Nephron progenitor cell (in vitro differentiated cells): ENCODE measurements at regions not wholly inside any gene's neighbourhood (a gene's known extent, or its start where the extent isn't known, plus 50 kb on each side); places are given as distances from the start of the nearest gene placed in this dataset.

ENCODE experiments used
- DNase-seq: peaks from one replicate; pipeline ENCODE4 v3.0.0; 2021
- H3K27ac Mint-ChIP-seq: 2 replicates; pipeline ENCODE4 v1.8.0; 2021; ENCODE audit warnings: mild to moderate bottlenecking, moderate library complexity, mixed read lengths
- H3K27me3 Mint-ChIP-seq: 2 replicates; pipeline ENCODE4 v1.8.0; 2021; ENCODE audit warnings: mild to moderate bottlenecking, low read depth, mixed read lengths; ENCODE audit not compliant: poor library complexity
- H3K36me3 Mint-ChIP-seq: 2 replicates; pipeline ENCODE4 v1.8.0; 2021; ENCODE audit warnings: low read depth, mixed read lengths
- H3K4me1 Mint-ChIP-seq: 2 replicates; pipeline ENCODE4 v1.8.0; 2021; ENCODE audit warnings: mixed read lengths
- H3K4me3 Mint-ChIP-seq: 2 replicates; pipeline ENCODE4 v1.8.0; 2021; ENCODE audit warnings: mild to moderate bottlenecking, moderate library complexity, mixed read lengths
- H3K9me3 Mint-ChIP-seq: 2 replicates; pipeline ENCODE4 v1.8.0; 2021; ENCODE audit warnings: mild to moderate bottlenecking, moderate library complexity, mixed read lengths
- TF ChIP-seq, protein P1 (sequence below): fragments of 200-600 bp; sonication (generic); IDR thresholded peaks from 2 replicates; pipeline ENCODE4 v1.5.0; 2021; ENCODE audit warnings: antibody characterized with exemption

DNA sequence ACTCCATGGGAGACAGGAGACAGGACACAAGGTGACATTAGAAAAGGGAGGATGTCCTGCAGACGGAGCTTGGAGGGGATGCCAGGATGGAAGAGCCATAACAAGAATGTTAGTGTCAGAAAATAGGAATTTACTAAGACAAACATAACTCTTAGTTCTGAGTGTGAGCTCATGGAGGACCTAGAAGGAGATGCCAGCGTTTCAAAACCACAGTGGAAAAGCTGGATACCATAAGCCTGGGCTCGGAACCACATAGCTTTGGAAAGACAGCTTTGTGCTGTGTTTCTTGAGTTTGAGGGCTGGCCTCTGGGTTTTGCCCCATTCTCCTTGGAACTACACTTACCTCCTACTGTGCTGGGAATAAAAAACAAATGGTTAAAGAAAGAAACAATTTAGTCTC is 128.4 kb downstream of the S1PR1 start:
- no peak for DNase-seq
- H3K36me3 Mint-ChIP-seq = no peaks in the 10 kb centered on the region
- TF ChIP-seq, protein P1, sequence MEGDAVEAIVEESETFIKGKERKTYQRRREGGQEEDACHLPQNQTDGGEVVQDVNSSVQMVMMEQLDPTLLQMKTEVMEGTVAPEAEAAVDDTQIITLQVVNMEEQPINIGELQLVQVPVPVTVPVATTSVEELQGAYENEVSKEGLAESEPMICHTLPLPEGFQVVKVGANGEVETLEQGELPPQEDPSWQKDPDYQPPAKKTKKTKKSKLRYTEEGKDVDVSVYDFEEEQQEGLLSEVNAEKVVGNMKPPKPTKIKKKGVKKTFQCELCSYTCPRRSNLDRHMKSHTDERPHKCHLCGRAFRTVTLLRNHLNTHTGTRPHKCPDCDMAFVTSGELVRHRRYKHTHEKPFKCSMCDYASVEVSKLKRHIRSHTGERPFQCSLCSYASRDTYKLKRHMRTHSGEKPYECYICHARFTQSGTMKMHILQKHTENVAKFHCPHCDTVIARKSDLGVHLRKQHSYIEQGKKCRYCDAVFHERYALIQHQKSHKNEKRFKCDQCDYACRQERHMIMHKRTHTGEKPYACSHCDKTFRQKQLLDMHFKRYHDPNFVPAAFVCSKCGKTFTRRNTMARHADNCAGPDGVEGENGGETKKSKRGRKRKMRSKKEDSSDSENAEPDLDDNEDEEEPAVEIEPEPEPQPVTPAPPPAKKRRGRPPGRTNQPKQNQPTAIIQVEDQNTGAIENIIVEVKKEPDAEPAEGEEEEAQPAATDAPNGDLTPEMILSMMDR = no peak

DNA sequence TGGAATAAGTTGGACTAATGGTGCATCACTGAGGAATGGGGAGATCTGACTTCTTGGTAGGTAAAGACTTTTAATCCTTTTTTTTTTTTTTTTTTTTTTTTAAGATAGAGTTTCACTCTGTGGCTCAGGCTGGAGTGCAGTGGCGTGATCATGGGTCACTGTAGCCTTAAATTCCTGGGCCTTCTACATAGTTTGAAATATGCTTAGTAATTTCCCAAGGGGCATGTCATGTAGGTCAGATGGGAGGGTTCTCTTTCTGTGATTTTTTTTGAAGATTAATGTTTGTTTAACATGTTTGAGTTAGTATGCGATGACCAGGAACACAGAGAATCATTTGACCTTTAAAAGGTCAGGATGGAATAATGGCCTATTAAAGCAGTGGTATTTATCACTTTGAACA is 129.1 kb downstream of the S1PR1 start:
- H3K27ac Mint-ChIP-seq = no peak overlapping the region
- no peak for DNase-seq
- peaks cover 4% of the 10 kb centered on the region for H3K9me3 Mint-ChIP-seq
- TF ChIP-seq, protein P1 = no peak
- H3K36me3 Mint-ChIP-seq = no peaks in the 10 kb centered on the region
- no peak overlapping the region for H3K4me3 Mint-ChIP-seq
- H3K27me3 Mint-ChIP-seq = no peaks in the 10 kb centered on the region
- H3K4me1 Mint-ChIP-seq = peaks cover 31% of the 10 kb centered on the region

More for the DNA sequence above, 128.4 kb downstream of the S1PR1 start:
- peaks cover 4% of the 10 kb centered on the region for H3K9me3 Mint-ChIP-seq
- no peaks in the 10 kb centered on the region for H3K27me3 Mint-ChIP-seq
- no peak overlapping the region for H3K4me3 Mint-ChIP-seq
- peaks cover 31% of the 10 kb centered on the region for H3K4me1 Mint-ChIP-seq
- H3K27ac Mint-ChIP-seq = peak overlapping the region; percentile 87

DNA sequence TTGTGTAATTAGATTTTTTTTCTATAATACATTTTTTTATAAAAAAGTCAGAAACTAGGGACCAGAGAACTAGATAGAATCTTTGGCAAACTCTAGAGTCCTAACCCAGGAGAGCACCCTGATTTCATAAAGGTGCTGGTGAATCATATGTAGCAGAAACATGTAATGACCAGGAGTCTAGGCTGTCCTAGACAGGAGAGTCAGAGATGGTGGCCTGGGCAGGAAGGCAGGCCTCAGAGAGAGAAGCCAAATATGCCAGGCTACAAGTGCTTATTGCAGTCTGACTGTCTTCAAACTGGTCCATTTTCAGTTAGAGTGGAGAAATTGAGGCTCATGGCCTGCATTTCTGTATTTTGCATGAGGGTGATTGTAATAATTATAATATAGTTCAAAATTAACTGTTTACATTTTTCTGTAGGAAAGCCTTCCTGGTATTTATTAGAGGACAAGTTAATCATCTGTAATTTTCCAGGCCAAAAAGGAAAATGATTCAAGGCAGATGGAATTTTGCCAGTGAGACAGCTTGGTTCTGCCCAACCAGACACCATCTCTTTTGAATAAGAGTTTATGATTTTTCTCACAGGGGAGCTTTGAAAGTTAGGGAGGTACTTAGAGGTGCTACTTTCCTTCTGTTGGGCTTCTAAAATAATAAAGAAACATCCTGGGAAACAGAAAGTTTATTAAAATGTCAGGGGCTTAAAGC is 129.8 kb downstream of the S1PR1 start:
- H3K4me1 Mint-ChIP-seq = peaks cover 31% of the 10 kb centered on the region
- no peaks in the 10 kb centered on the region for H3K27me3 Mint-ChIP-seq
- H3K27ac Mint-ChIP-seq = no peak overlapping the region
- TF ChIP-seq, protein P1 = no peak
- H3K4me3 Mint-ChIP-seq = no peak overlapping the region
- H3K9me3 Mint-ChIP-seq = no peaks in the 10 kb centered on the region
- H3K36me3 Mint-ChIP-seq = no peaks in the 10 kb centered on the region
- no peak for DNase-seq

DNA sequence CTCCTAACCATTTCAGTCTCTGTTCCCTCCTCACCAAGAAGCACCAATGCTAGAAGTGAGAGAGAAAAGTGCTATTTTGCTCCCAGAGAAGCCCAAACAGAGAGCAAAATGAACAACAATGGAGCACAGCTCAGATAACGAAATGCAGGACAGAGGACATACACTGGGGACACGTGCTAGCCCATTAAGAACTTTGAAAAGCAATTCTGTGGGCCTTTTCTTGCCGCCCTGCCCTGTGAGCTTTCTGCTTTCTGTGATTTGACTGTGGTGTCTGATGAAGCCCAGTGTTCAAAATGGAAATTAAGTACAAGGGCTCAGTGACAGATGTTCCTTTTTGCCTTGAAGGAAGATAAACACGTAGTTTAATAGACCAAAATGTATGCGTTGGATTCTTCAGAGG is 130.8 kb downstream of the S1PR1 start:
- peaks cover 4% of the 10 kb centered on the region for H3K9me3 Mint-ChIP-seq
- H3K4me1 Mint-ChIP-seq = peaks cover 31% of the 10 kb centered on the region
- no peaks in the 10 kb centered on the region for H3K27me3 Mint-ChIP-seq
- TF ChIP-seq, protein P1 = no peak
- no peak overlapping the region for H3K4me3 Mint-ChIP-seq
- H3K27ac Mint-ChIP-seq = no peak overlapping the region
- DNase-seq = no peak
- H3K36me3 Mint-ChIP-seq = peaks cover 4% of the 10 kb centered on the region

DNA sequence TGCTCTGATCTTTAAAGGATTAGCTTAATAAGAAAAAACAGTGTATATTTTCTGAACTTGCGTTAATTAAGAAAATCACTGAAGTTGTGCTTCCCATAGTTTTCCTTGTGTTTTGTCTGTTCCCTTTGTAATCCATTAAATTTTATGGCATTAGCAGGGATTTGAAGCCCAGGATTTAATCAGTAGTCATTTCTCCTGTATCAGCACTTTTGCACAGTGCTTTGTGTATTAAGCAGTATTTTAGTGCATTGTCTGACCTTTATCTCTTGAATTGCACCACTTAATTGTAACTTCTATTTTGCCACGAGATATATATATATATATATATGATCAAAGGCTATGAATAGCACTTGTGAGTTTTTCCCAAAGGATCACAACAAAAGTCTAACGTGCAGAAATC is 133.7 kb downstream of the S1PR1 start:
- H3K27me3 Mint-ChIP-seq = no peaks in the 10 kb centered on the region
- no peak for DNase-seq
- H3K27ac Mint-ChIP-seq = no peak overlapping the region
- TF ChIP-seq, protein P1 = no peak
- peaks cover 17% of the 10 kb centered on the region for H3K4me1 Mint-ChIP-seq
- H3K4me3 Mint-ChIP-seq = no peak overlapping the region
- H3K36me3 Mint-ChIP-seq = peaks cover 5% of the 10 kb centered on the region
- H3K9me3 Mint-ChIP-seq = peaks cover 19% of the 10 kb centered on the region

DNA sequence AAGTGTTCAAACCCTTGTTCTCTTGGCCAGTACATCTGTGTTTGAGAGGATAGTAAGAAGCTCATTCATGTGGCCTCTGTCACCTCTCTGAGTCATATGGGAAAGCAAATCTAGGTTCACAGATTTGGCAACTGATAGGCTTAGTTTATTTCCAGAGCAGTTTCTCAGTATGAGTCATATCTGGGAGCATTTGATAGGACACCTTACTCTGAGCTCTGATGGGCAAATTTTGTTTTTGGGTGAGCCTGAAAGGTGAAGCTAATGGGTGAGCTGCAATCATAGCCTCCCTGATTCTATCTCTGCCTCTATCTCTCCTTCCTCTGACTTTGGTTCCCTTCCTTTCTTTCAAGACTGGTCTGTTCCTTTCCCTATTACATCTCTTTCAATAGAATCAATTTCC is 134.4 kb downstream of the S1PR1 start:
- Mint-ChIP-seq H3K4me1 (peaks cover 10% of the 10 kb centered on the region), H3K27me3 (no peaks in the 10 kb centered on the region), H3K27ac (no peak overlapping the region), H3K4me3 (no peak overlapping the region), H3K9me3 (peaks cover 19% of the 10 kb centered on the region), H3K36me3 (peaks cover 5% of the 10 kb centered on the region)
- DNase-seq = no peak
- TF ChIP-seq, protein P1 = no peak
